Immature natural killer cell (primary cell): ENCODE measurements at regions not wholly inside any gene's neighbourhood (a gene's known extent, or its start where the extent isn't known, plus 50 kb on each side); places are given as distances from the start of the nearest gene placed in this dataset.
"Not testable (repeated sequence)": the region's sequence is repeated elsewhere in the genome, so short reads cannot be mapped to it uniquely, and the experiment has no call there.

ENCODE experiments used
- DNase-seq, 3 donors: peaks; one replicate each; pipeline ENCODE4 v3.0.0; 2022; ENCODE audit warnings: mixed read lengths in 1 of 3
- H3K27ac Mint-ChIP-seq, 6 donors: one replicate each; pipeline ENCODE4 v1.8.0; 2020; ENCODE audit warnings: mixed read lengths in 6 of 6, mild to moderate bottlenecking in 5 of 6, inconsistent platforms in 4 of 6, moderate library complexity in 3 of 6
- H3K27me3 Mint-ChIP-seq, 3 donors: one replicate each; pipeline ENCODE4 v1.8.0; 2020 to 2021; ENCODE audit warnings: low read depth in 3 of 3, mild to moderate bottlenecking in 3 of 3, mixed read lengths in 3 of 3, moderate library complexity in 3 of 3, inconsistent platforms in 1 of 3
- H3K36me3 Mint-ChIP-seq, 3 donors: one replicate each; pipeline ENCODE4 v1.8.0; 2020; ENCODE audit warnings: mixed read lengths in 3 of 3, inconsistent platforms in 2 of 3, mild to moderate bottlenecking in 2 of 3
- H3K4me1 Mint-ChIP-seq, 2 donors: one replicate each; pipeline ENCODE4 v1.8.0; 2020; ENCODE audit warnings: inconsistent platforms in 2 of 2, mild to moderate bottlenecking in 2 of 2, mixed read lengths in 2 of 2, moderate library complexity in 1 of 2
- H3K4me3 Mint-ChIP-seq, 5 donors: one replicate each; pipeline ENCODE4 v1.8.0; 2020; ENCODE audit warnings: mild to moderate bottlenecking in 5 of 5, mixed read lengths in 5 of 5, inconsistent platforms in 3 of 5, moderate library complexity in 3 of 5
- H3K9me3 Mint-ChIP-seq, 6 donors: one replicate each; pipeline ENCODE4 v1.8.0; 2020; ENCODE audit warnings: mild to moderate bottlenecking in 6 of 6, mixed read lengths in 6 of 6, inconsistent platforms in 4 of 6, moderate library complexity in 3 of 6

DNA sequence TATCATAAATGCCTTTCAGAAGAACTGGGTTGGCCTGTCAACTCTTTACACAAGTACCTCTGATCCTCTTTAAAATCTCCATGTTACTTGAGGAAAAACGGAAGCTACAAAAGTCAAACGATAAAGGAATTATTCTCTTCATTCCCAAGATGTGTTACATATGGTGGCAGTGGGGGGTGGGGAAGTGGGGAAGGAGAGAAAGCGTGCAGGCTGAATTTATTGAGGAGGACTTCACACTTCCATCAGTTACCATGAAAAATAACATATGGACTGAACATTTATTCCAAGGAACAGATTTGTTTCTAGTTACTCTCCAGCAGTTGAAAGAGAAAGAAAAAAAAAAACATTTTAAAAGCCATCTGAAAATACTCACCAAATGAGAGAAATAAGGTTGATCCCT is 474.4 kb upstream of the DCN start:
- Mint-ChIP-seq H3K27ac (no peak overlapping the region), H3K27me3 (peaks cover 0 to 7% (median 3%) of the 10 kb centered on the region in 3 donors), H3K4me1 (no peaks in the 10 kb centered on the region), H3K9me3 (no peaks in the 10 kb centered on the region), H3K4me3 (no peak overlapping the region), H3K36me3 (no peaks in the 10 kb centered on the region)
- DNase-seq: no peak

DNA sequence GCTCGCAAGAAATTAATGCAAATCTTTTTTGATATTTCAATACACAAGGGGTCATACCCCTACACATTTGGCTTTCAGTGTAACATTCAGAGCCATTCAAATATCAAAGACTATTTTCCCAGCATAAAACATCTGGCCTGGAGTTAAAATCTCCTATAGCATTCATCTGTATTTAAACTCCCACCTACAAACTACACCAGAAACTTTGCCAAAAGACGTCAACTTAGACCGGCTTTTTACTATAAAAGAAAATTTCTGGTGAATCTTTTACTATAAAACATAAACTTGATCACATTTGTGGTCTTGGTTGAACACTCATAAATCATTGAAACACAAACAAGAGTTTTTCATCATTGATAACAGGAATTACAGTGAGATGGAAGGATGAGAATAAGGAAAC is 473.3 kb upstream of the DCN start:
- no peak overlapping the region for H3K4me3 Mint-ChIP-seq
- H3K27me3 Mint-ChIP-seq: peaks cover 0 to 5% (median 5%) of the 10 kb centered on the region in 3 donors
- H3K27ac Mint-ChIP-seq: no peak overlapping the region
- H3K9me3 Mint-ChIP-seq: no peaks in the 10 kb centered on the region
- no peaks in the 10 kb centered on the region for H3K36me3 Mint-ChIP-seq
- H3K4me1 Mint-ChIP-seq: no peaks in the 10 kb centered on the region
- no peak for DNase-seq

- Mint-ChIP-seq H3K9me3 (no peaks in the 10 kb centered on the region), H3K4me3 (no peak overlapping the region), H3K4me1 (no peaks in the 10 kb centered on the region), H3K27me3 (peaks cover 0 to 5% (median 1%) of the 10 kb centered on the region in 3 donors), H3K27ac (no peak overlapping the region), H3K36me3 (no peaks in the 10 kb centered on the region)
- DNase-seq: no peak
Measured at GRCh38 chr12:91654087-91654486, 471.5 kb upstream of the DCN start.

- peaks cover 2 to 7% (median 4%) of the 10 kb centered on the region in 3 donors for H3K27me3 Mint-ChIP-seq
- peaks cover 0 to 4% (median 0%) of the 10 kb centered on the region in 3 donors for H3K36me3 Mint-ChIP-seq
- no peaks in the 10 kb centered on the region for H3K4me1 Mint-ChIP-seq
- peaks cover 0 to 2% (median 0%) of the 10 kb centered on the region in 6 donors for H3K9me3 Mint-ChIP-seq
- no peak for DNase-seq
- H3K27ac Mint-ChIP-seq: no peak overlapping the region
- no peak overlapping the region for H3K4me3 Mint-ChIP-seq
Measured at GRCh38 chr12:91651728-91652127, 469.1 kb upstream of the DCN start.

GRCh38 chr12:91643763-91644162 is 461.1 kb upstream of the DCN start:
- no peak overlapping the region for H3K4me3 Mint-ChIP-seq
- H3K27me3 Mint-ChIP-seq: peaks cover 2 to 10% (median 2%) of the 10 kb centered on the region in 3 donors
- DNase-seq: no peak
- peaks cover 0 to 2% (median 0%) of the 10 kb centered on the region in 6 donors for H3K9me3 Mint-ChIP-seq
- H3K4me1 Mint-ChIP-seq: no peaks in the 10 kb centered on the region
- peaks cover 0 to 4% (median 0%) of the 10 kb centered on the region in 3 donors for H3K36me3 Mint-ChIP-seq
- no peak overlapping the region for H3K27ac Mint-ChIP-seq

GRCh38 chr12:91640021-91640420 is 457.4 kb upstream of the DCN start:
- no peak overlapping the region for H3K27ac Mint-ChIP-seq
- H3K4me3 Mint-ChIP-seq: no peak overlapping the region
- no peaks in the 10 kb centered on the region for H3K36me3 Mint-ChIP-seq
- no peak for DNase-seq
- H3K9me3 Mint-ChIP-seq: no peaks in the 10 kb centered on the region
- peaks cover 2 to 4% of the 10 kb centered on the region in 2 donors for H3K4me1 Mint-ChIP-seq
- peaks cover 2 to 7% (median 7%) of the 10 kb centered on the region in 3 donors for H3K27me3 Mint-ChIP-seq

DNA sequence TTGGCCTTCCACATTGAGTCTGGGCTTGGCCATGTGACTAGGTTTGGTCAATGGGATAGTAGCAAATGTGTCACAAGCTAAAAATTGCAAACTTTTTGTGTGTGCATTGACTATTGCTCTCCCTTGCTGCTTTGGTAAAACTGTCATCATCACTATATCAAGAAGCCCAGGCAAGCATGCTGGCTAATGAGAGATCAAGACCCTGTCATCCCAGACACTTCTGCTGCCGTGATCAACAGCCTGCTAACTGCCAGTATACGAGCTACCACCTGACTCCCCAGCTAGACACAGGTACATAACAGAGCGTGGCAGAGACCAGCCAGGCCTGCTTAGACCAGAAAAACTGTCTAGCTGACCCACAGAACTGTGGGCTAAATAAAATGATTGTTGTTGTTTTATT is 456.7 kb upstream of the DCN start:
- no peak overlapping the region for H3K4me3 Mint-ChIP-seq
- no peak overlapping the region for H3K27ac Mint-ChIP-seq
- peaks cover 2 to 6% of the 10 kb centered on the region in 2 donors for H3K4me1 Mint-ChIP-seq
- peaks cover 2 to 9% (median 7%) of the 10 kb centered on the region in 3 donors for H3K27me3 Mint-ChIP-seq
- DNase-seq: no peak
- H3K9me3 Mint-ChIP-seq: no peaks in the 10 kb centered on the region
- no peaks in the 10 kb centered on the region for H3K36me3 Mint-ChIP-seq

- H3K9me3 Mint-ChIP-seq: no peaks in the 10 kb centered on the region
- H3K4me3 Mint-ChIP-seq: no peak overlapping the region
- peaks cover 2 to 9% (median 7%) of the 10 kb centered on the region in 3 donors for H3K27me3 Mint-ChIP-seq
- H3K4me1 Mint-ChIP-seq: peaks cover 2 to 6% of the 10 kb centered on the region in 2 donors
- H3K27ac Mint-ChIP-seq: no peak overlapping the region
- no peak for DNase-seq
- H3K36me3 Mint-ChIP-seq: no peaks in the 10 kb centered on the region
Measured at GRCh38 chr12:91637789-91638624, 455.4 kb upstream of the DCN start.

DNA sequence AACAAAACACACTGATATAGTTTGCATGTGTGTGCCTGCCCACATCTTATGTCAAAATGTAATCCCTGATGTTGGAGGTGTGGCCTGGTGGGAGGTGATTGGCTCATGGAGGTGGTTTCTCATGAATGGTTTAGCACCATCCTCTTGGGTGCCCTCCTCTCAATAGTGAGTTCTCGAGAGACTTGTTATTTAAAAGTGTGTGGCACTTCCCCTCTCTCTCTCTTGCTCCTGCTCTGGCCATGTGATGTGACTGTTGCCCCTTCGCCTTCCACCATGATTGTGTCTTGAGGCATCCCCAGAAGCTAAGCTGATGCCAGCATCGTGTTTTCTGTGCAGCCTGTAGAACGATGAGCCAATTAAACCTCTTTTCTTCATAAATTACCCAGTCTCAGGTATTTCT is 454.1 kb upstream of the DCN start:
- Mint-ChIP-seq H3K4me3 (no peak overlapping the region), H3K27ac (no peak overlapping the region), H3K4me1 (peaks cover 2 to 6% of the 10 kb centered on the region in 2 donors), H3K36me3 (no peaks in the 10 kb centered on the region), H3K9me3 (no peaks in the 10 kb centered on the region), H3K27me3 (peaks cover 2 to 9% (median 6%) of the 10 kb centered on the region in 3 donors)
- no peak for DNase-seq

- H3K27ac Mint-ChIP-seq, H3K27me3 Mint-ChIP-seq, H3K36me3 Mint-ChIP-seq, DNase-seq, H3K9me3 Mint-ChIP-seq, H3K4me1 Mint-ChIP-seq, H3K4me3 Mint-ChIP-seq: not testable (repeated sequence)
Measured at GRCh38 chr12:91634386-91634713, 451.7 kb upstream of the DCN start.

GRCh38 chr12:91633734-91634357 is 451.2 kb upstream of the DCN start:
- H3K27me3 Mint-ChIP-seq: peaks cover 2 to 9% (median 4%) of the 10 kb centered on the region in 3 donors
- H3K36me3 Mint-ChIP-seq: no peaks in the 10 kb centered on the region
- H3K9me3 Mint-ChIP-seq: no peaks in the 10 kb centered on the region
- H3K4me1 Mint-ChIP-seq: peaks cover 2 to 6% of the 10 kb centered on the region in 2 donors
- no peak for DNase-seq
- no peak overlapping the region for H3K4me3 Mint-ChIP-seq
- no peak overlapping the region for H3K27ac Mint-ChIP-seq

DNA sequence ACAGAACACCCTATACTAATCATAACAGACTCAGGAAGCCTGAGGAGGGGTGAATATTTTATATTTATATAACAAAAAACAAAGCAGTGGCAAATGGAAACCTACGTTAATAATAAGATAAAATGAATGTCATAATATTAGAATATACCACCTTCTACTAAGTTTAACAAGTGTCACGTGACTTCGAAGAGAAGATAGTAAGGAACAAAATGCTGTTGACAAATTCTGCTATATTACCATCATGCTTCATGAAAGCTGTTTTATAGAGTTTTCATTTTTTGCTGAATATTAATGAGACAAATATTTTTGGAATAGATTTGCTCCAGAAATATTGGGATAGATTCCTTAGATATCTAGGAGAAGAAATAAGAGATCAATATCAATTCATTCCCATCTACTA is 450.6 kb upstream of the DCN start:
- no peaks in the 10 kb centered on the region for H3K9me3 Mint-ChIP-seq
- H3K4me1 Mint-ChIP-seq: peaks cover 2 to 6% of the 10 kb centered on the region in 2 donors
- no peak for DNase-seq
- no peak overlapping the region for H3K4me3 Mint-ChIP-seq
- H3K27me3 Mint-ChIP-seq: peaks cover 4 to 9% (median 4%) of the 10 kb centered on the region in 3 donors
- H3K27ac Mint-ChIP-seq: no peak overlapping the region
- H3K36me3 Mint-ChIP-seq: no peaks in the 10 kb centered on the region

GRCh38 chr12:91632042-91632786 is 449.6 kb upstream of the DCN start:
- no peak overlapping the region for H3K27ac Mint-ChIP-seq
- H3K9me3 Mint-ChIP-seq: no peaks in the 10 kb centered on the region

More at GRCh38 chr12:91632042-91632786, 449.6 kb upstream of the DCN start:
- Mint-ChIP-seq H3K27me3 (peaks cover 4 to 5% (median 4%) of the 10 kb centered on the region in 3 donors), H3K36me3 (no peaks in the 10 kb centered on the region), H3K4me1 (peaks cover 2 to 6% of the 10 kb centered on the region in 2 donors), H3K4me3 (no peak overlapping the region)
- DNase-seq: no peak
